ENCODE measurements at regions not wholly inside any gene's neighbourhood (a gene's known extent, or its start where the extent isn't known, plus 50 kb on each side); places are given as distances from the start of the nearest gene placed in this dataset.

- no peaks in the 10 kb centered on the region for H3K9me3 ChIP-seq
- H3K27me3 ChIP-seq = no peaks in the 10 kb centered on the region
- H3K4me1 ChIP-seq = no peaks in the 10 kb centered on the region
- TF ChIP-seq POLR2A (IDR thresholded peaks at IDR 0.05) = no peak
- no peak for TF ChIP-seq CTCF (IDR thresholded peaks at IDR 0.05)
- WGBS, 2 donors = 60 to 61% methylated on average over 4 of the region's 4 CpGs
- no peaks in the 10 kb centered on the region for H3K36me3 ChIP-seq (ENCODE audit: low read depth, missing control alignments)
- no peak overlapping the region for H3K27ac ChIP-seq
- H3K4me3 ChIP-seq = no peak overlapping the region
- DNase-seq = no peak
- intact Hi-C loops (cut with DNase I; ENCODE audit: low total_unique reads) = no loop called here
These were observed 404.6 kb upstream of the MCTP2 start for GRCh38 chr15:93826790-93827189.

- DNase-seq = no peak
- H3K4me3 ChIP-seq = no peak overlapping the region
- no peak for TF ChIP-seq POLR2A (IDR thresholded peaks at IDR 0.05)
- no peak for TF ChIP-seq CTCF (IDR thresholded peaks at IDR 0.05)
- intact Hi-C loops (cut with DNase I; ENCODE audit: low total_unique reads) = no loop called here
- no peaks in the 10 kb centered on the region for H3K27me3 ChIP-seq
- H3K4me1 ChIP-seq = no peaks in the 10 kb centered on the region
- WGBS, 2 donors = 63 to 77% methylated on average over 3 of the region's 3 CpGs
- no peak overlapping the region for H3K27ac ChIP-seq
- no peaks in the 10 kb centered on the region for H3K9me3 ChIP-seq
- H3K36me3 ChIP-seq (ENCODE audit: low read depth, missing control alignments) = no peaks in the 10 kb centered on the region
These were observed 405.1 kb upstream of the MCTP2 start for GRCh38 chr15:93826293-93826692.

DNA sequence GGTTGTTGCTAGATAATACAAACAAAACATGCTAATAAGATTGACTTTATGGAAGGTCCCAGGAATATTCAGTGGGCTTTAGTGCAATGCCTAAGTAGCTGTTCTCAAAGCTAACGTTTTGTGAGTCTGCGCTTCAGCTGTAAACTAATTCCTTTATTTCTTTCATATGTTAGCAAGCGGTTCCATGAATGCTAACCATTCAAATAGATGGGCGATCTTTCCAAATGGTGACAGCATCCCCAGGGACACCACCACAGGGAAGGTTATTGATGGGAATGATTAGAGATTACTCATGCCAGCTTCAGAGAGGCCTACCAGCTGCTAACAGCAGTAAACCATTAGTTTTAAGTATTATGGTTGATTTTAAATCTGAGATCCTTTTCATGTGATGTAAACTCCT is 405.7 kb upstream of the MCTP2 start:
- Histone ChIP-seq H3K4me1 (no peaks in the 10 kb centered on the region), H3K27me3 (no peaks in the 10 kb centered on the region), H3K9me3 (no peaks in the 10 kb centered on the region), H3K27ac (no peak overlapping the region), H3K36me3 (ENCODE audit: low read depth, missing control alignments) (no peaks in the 10 kb centered on the region), H3K4me3 (no peak overlapping the region)
- TF ChIP-seq POLR2A (IDR thresholded peaks at IDR 0.05) (no peak), CTCF (IDR thresholded peaks at IDR 0.05) (no peak)
- intact Hi-C loops (cut with DNase I; ENCODE audit: low total_unique reads) = no loop called here
- DNase-seq = no peak
- 47 to 70% methylated on average over 4 of the region's 4 CpGs for WGBS, 2 donors

GRCh38 chr15:93823971-93824913 is 407.1 kb upstream of the MCTP2 start:
- Histone ChIP-seq H3K27me3 (no peaks in the 10 kb centered on the region), H3K4me3 (no peak overlapping the region), H3K9me3 (no peaks in the 10 kb centered on the region), H3K27ac (no peak overlapping the region), H3K36me3 (ENCODE audit: low read depth, missing control alignments) (no peaks in the 10 kb centered on the region), H3K4me1 (no peaks in the 10 kb centered on the region)
- TF ChIP-seq POLR2A (IDR thresholded peaks at IDR 0.05) (no peak), CTCF (IDR thresholded peaks at IDR 0.05) (no peak)
- 85 to 88% methylated on average over 9 of the region's 9 CpGs for WGBS, 2 donors
- intact Hi-C loops (cut with DNase I; ENCODE audit: low total_unique reads) = no loop called here
- DNase-seq = no peak

GRCh38 chr15:93820566-93820965 is 410.8 kb upstream of the MCTP2 start:
- Histone ChIP-seq H3K9me3 (no peaks in the 10 kb centered on the region), H3K4me1 (no peaks in the 10 kb centered on the region), H3K27ac (no peak overlapping the region), H3K36me3 (ENCODE audit: low read depth, missing control alignments) (no peaks in the 10 kb centered on the region), H3K4me3 (no peak overlapping the region), H3K27me3 (no peaks in the 10 kb centered on the region)
- intact Hi-C loops (cut with DNase I; ENCODE audit: low total_unique reads) = no loop called here
- 78 to 87% methylated on average over 4 of the region's 4 CpGs for WGBS, 2 donors
- no peak for TF ChIP-seq CTCF (IDR thresholded peaks at IDR 0.05)
- no peak for DNase-seq

Measured in testis (tissue), 2 donors.